Medulla oblongata (tissue), 1 donor: ENCODE measurements at regions not wholly inside any gene's neighbourhood (a gene's known extent, or its start where the extent isn't known, plus 50 kb on each side); places are given as distances from the start of the nearest gene placed in this dataset.

ENCODE experiments used
- DNase-seq: peaks from one replicate; pipeline ENCODE4 v3.0.0-alpha.2; 2015; ENCODE audit errors: extremely low spot score

- DNase-seq = no peak
Measured at GRCh38 chr14:56868660-56869059, 58.4 kb upstream of the OTX2 start.

- no peak for DNase-seq
Measured at GRCh38 chr14:56862836-56863235, 52.6 kb upstream of the OTX2 start.

- DNase-seq = no peak
Measured at GRCh38 chr14:56860441-56860840, 50.2 kb upstream of the OTX2 start.
